A673 (cell line): ENCODE measurements at regions not wholly inside any gene's neighbourhood (a gene's known extent, or its start where the extent isn't known, plus 50 kb on each side); places are given as distances from the start of the nearest gene placed in this dataset.

ENCODE experiments used
- BruUV-seq: library from RNA; stranded (reverse); fragments of 400-500 nt; replicated peaks from 2 replicates; lab custom pipeline; 2021; lab: Mats Ljungman, UMichigan
- CTCF ChIA-PET: fragments of 300-600 bp; sonication (Branson Sonifier 250); formaldehyde crosslinking; loops from one replicate; lab custom pipeline; 2022; ENCODE audit warnings: antibody characterized with exemption; lab: Charles Lee
- POLR2A ChIA-PET: fragments of 300-600 bp; sonication (Branson Sonifier 250); formaldehyde crosslinking; loops from one replicate; lab custom pipeline; 2022; ENCODE audit warnings: antibody characterized with exemption; ENCODE audit not compliant: low non-redundant PET; lab: Charles Lee
- DNase-seq: peaks from one replicate; pipeline ENCODE4 v3.0.0-alpha.2; 2015; ENCODE audit warnings: low spot score
- H3K27ac ChIP-seq: fragments of 200-600 bp; sonication (generic); 2 replicates; pipeline ENCODE4 v1.5.1; 2016; ENCODE audit warnings: mixed run types, low read depth, mild to moderate bottlenecking, mixed read lengths, antibody characterized with exemption, low read length; ENCODE audit not compliant: poor library complexity, severe bottlenecking
- H3K27me3 ChIP-seq: fragments of 200-600 bp; sonication (generic); replicated peaks from 2 replicates; pipeline ENCODE4 v1.6.1; 2017; ENCODE audit warnings: mixed run types, low read depth, mild to moderate bottlenecking, mixed read lengths, antibody characterized with exemption, low read length; ENCODE audit not compliant: insufficient read depth, poor library complexity
- H3K36me3 ChIP-seq: fragments of 200-600 bp; sonication (generic); 2 replicates; pipeline ENCODE4 v1.6.1; 2016; ENCODE audit warnings: mixed run types, mild to moderate bottlenecking, mixed read lengths, antibody characterized with exemption, low read length; ENCODE audit not compliant: insufficient read depth, poor library complexity, severe bottlenecking
- H3K4me1 ChIP-seq: fragments of 200-600 bp; sonication (generic); 2 replicates; pipeline ENCODE4 v1.6.1; 2017; ENCODE audit warnings: mixed run types, mild to moderate bottlenecking, mixed read lengths, antibody characterized with exemption, low read length; ENCODE audit not compliant: insufficient read depth, poor library complexity, severe bottlenecking
- H3K4me3 ChIP-seq: fragments of 200-600 bp; sonication (generic); 2 replicates; pipeline ENCODE4 v1.5.1; 2016; ENCODE audit warnings: low read depth, mixed run types, mild to moderate bottlenecking, mixed read lengths, low read length; ENCODE audit not compliant: poor library complexity, severe bottlenecking
- H3K9me3 ChIP-seq: fragments of 200-600 bp; sonication (generic); 2 replicates; pipeline ENCODE4 v1.6.1; 2016; ENCODE audit warnings: mixed run types, low read depth, mild to moderate bottlenecking, mixed read lengths, antibody characterized with exemption, low read length; ENCODE audit not compliant: poor library complexity, severe bottlenecking
- CTCF ChIP-seq: fragments of 300-800, 200-600 bp; sonication (generic); conservative IDR thresholded peaks from 2 replicates; pipeline ENCODE4 v1.5.1; 2017; ENCODE audit warnings: low read depth, mild to moderate bottlenecking, antibody characterized with exemption, low read length, moderate library complexity, mixed read lengths
- EZH2 ChIP-seq: fragments of 200-600 bp; sonication (generic); IDR thresholded peaks from 2 replicates; pipeline ENCODE4 v1.6.1; 2017; ENCODE audit warnings: borderline replicate concordance, low read depth, mild to moderate bottlenecking, mixed read lengths, antibody characterized with exemption, low read length; ENCODE audit not compliant: poor library complexity, severe bottlenecking
- intact Hi-C: fragments of 100-400 bp; cut with micrococcal nuclease; formaldehyde crosslinking; loops from one replicate; pipeline ENCODE4 v1.10.0; 2022; ENCODE audit not compliant: unreplicated experiment

DNA sequence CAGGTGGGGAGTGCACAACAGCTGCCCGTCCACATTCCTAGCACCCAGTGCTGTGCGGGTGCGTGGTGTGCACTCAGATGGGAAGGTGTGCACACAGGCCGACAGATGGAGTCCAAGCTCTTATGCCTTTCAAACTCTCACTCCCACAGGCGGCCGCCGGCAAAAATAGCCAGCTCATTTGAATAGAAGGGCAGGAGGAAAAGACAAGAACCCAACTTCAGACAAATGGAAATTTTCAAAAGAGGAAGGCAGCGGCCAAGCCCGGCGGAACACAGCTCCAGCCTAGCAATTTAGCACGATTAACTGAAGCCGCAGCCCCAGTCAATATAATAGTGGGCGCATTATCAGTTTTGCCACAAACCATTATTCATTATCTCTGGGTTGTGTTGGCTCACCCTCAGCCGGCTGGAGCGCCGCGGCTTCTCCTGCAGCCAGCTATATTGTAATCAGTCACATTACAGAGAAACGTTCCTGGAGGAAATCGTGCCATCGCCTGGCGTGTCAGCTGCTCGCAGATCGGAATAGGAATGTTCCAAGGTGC is 103.9 kb upstream of the SEC14L1 start:
- no peak overlapping the region for H3K27ac ChIP-seq
- TF ChIP-seq EZH2 (no peak), CTCF (no peak)
- ChIA-PET POLR2A (no interaction called here), CTCF (interaction anchor here (0.5 to 1.2 kb wide), 2 partner anchors 15 to 169 kb away, joined by 3 to 4 read pairs; no protein-coding TSS in a partner anchor)
- no peaks in the 10 kb centered on the region for H3K4me1 ChIP-seq
- no TSS peak for BruUV-seq
- H3K4me3 ChIP-seq: no peak overlapping the region
- intact Hi-C loops: no loop called here
- H3K9me3 ChIP-seq: peaks cover 3% of the 10 kb centered on the region
- no peaks in the 10 kb centered on the region for H3K36me3 ChIP-seq
- peaks cover 2% of the 10 kb centered on the region for H3K27me3 ChIP-seq
- DNase-seq: no peak

GRCh38 chr17:77037943-77038342 is 102.8 kb upstream of the SEC14L1 start:
- H3K4me3 ChIP-seq: no peak overlapping the region
- no peaks in the 10 kb centered on the region for H3K36me3 ChIP-seq
- no peak overlapping the region for H3K27ac ChIP-seq
- no peak for TF ChIP-seq CTCF
- no peak for TF ChIP-seq EZH2
- intact Hi-C loops: no loop called here
- no peaks in the 10 kb centered on the region for H3K4me1 ChIP-seq
- CTCF ChIA-PET: interaction anchor here (1.7 kb wide), 1 partner anchor 18 kb away, joined by 5 read pairs; no protein-coding TSS in a partner anchor
- DNase-seq: no peak
- POLR2A ChIA-PET: no interaction called here
- H3K9me3 ChIP-seq: no peaks in the 10 kb centered on the region
- peaks cover 2% of the 10 kb centered on the region for H3K27me3 ChIP-seq
- no TSS peak for BruUV-seq

GRCh38 chr17:77038884-77039555 is 101.7 kb upstream of the SEC14L1 start:
- H3K9me3 ChIP-seq: no peaks in the 10 kb centered on the region
- no peaks in the 10 kb centered on the region for H3K4me1 ChIP-seq
- no peak for DNase-seq
- no peak for TF ChIP-seq CTCF
- TF ChIP-seq EZH2: no peak
- no peak overlapping the region for H3K27ac ChIP-seq
- H3K36me3 ChIP-seq: no peaks in the 10 kb centered on the region
- BruUV-seq: no TSS peak
- intact Hi-C loops: no loop called here
- POLR2A ChIA-PET: no interaction called here
- peaks cover 2% of the 10 kb centered on the region for H3K27me3 ChIP-seq
- CTCF ChIA-PET: interaction anchor here (1.7 kb wide), 1 partner anchor 17 kb away, joined by 5 read pairs; no protein-coding TSS in a partner anchor
- H3K4me3 ChIP-seq: no peak overlapping the region
